GM12878 (cell line): ENCODE measurements at regions not wholly inside any gene's neighbourhood (a gene's known extent, or its start where the extent isn't known, plus 50 kb on each side); places are given as distances from the start of the nearest gene placed in this dataset.

Source experiments
- ATAC-seq: fragments of 200-7000 bp; cut with Tn5 transposase; 3 replicates; pipeline ENCODE4 v1.9.1; 2020; ENCODE audit warnings: mild to moderate bottlenecking, moderate library complexity
- BruUV-seq: library from RNA; stranded (reverse); fragments of 400-500 nt; replicated peaks from 2 replicates; lab custom pipeline; 2021; lab: Mats Ljungman, UMichigan
- CTCF ChIA-PET: fragments of 300-600 bp; sonication (Branson Sonifier 250); formaldehyde crosslinking; extraction: SDS; loops from one replicate; lab custom pipeline; 2021; ENCODE audit warnings: inconsistent platforms; lab: Yijun Ruan, JAX
- POLR2A ChIA-PET: fragments of 350-600 bp; formaldehyde crosslinking; extraction: SDS; loops from one replicate; lab custom pipeline; 2021; ENCODE audit warnings: inconsistent platforms; lab: Charles Lee
- RAD21 ChIA-PET: fragments of 300-600 bp; sonication (Branson Sonifier 250); formaldehyde crosslinking; loops from one replicate; lab custom pipeline; 2023; ENCODE audit warnings: antibody characterized with exemption; ENCODE audit not compliant: unreplicated experiment; lab: Charles Lee
- SMC1A ChIA-PET: fragments of 300-600 bp; sonication (Branson Sonifier 250); formaldehyde crosslinking; loops from one replicate; lab custom pipeline; 2023; ENCODE audit not compliant: unreplicated experiment, uncharacterized antibody; lab: Charles Lee
- DNase-seq: peaks from one replicate; pipeline ENCODE4 v3.0.0-alpha.2; 2011; ENCODE audit warnings: low read depth, low spot score
- FAIRE-seq: peaks from 3 replicates; lab custom pipeline; 2011; peaks lifted over from hg19 to GRCh38; lab: Jason Lieb, UNC
- H2AFZ ChIP-seq: 2 replicates; pipeline ENCODE4 v1.6.0; 2011; ENCODE audit warnings: low read depth, low read length, control low read depth; ENCODE audit not compliant: control insufficient read depth
- H3K27ac ChIP-seq: 2 replicates; pipeline ENCODE4 v1.5.1; 2011; ENCODE audit warnings: control low read depth; ENCODE audit not compliant: control insufficient read depth, insufficient read depth
- H3K27me3 ChIP-seq, 2 experiments: replicated peaks in 1 of 2; 2 replicates each; pipeline versions ENCODE4 v1.6.0 to v1.6.1; 2011; ENCODE audit warnings: low read length in 1 of 2; ENCODE audit not compliant: control insufficient read depth in 2 of 2, insufficient read depth in 2 of 2
- H3K36me3 ChIP-seq, 2 experiments: 2 replicates each; pipeline ENCODE4 v1.5.1; 2011; ENCODE audit warnings: low read length in 1 of 2; ENCODE audit not compliant: control insufficient read depth in 2 of 2, insufficient read depth in 2 of 2
- H3K4me1 ChIP-seq: 2 replicates; pipeline ENCODE4 v1.6.1; 2011; ENCODE audit warnings: mild to moderate bottlenecking, low read length, moderate library complexity, mixed read lengths; ENCODE audit not compliant: control insufficient read depth, insufficient read depth
- H3K4me2 ChIP-seq: 2 replicates; pipeline ENCODE4 v1.6.0; 2011; ENCODE audit warnings: control low read depth; ENCODE audit not compliant: control insufficient read depth, insufficient read depth
- H3K4me3 ChIP-seq: fragments of 200-600 bp; sonication (generic); 2 replicates; pipeline ENCODE4 v1.5.1; 2016
- H3K79me2 ChIP-seq: 2 replicates; pipeline ENCODE4 v1.6.0; 2011; ENCODE audit warnings: low read length; ENCODE audit not compliant: control insufficient read depth, insufficient read depth
- H3K9ac ChIP-seq: 2 replicates; pipeline ENCODE4 v1.8.0; 2011; ENCODE audit warnings: low read length, control low read depth, mixed read lengths; ENCODE audit not compliant: control insufficient read depth, insufficient read depth
- H3K9me3 ChIP-seq: replicated peaks from 3 replicates; pipeline ENCODE4 v1.5.1; 2011; ENCODE audit warnings: mild to moderate bottlenecking, low read length; ENCODE audit not compliant: control insufficient read depth, insufficient read depth
- H4K20me1 ChIP-seq: 2 replicates; pipeline ENCODE4 v1.6.0; 2011; ENCODE audit not compliant: control insufficient read depth, insufficient read depth
- JUNB ChIP-seq: IDR thresholded peaks from 2 replicates; pipeline ENCODE4 v1.6.1; 2016; ENCODE audit warnings: antibody characterized with exemption, mild to moderate bottlenecking
- RBBP5 ChIP-seq: fragments of 200-600 bp; sonication (generic); conservative IDR thresholded peaks from 2 replicates; pipeline ENCODE4 v1.6.1; 2016
- WRNIP1 ChIP-seq: IDR thresholded peaks from 2 replicates; pipeline ENCODE4 v1.6.1; 2011; ENCODE audit warnings: low read depth, low read length, improper control_type of control experiment, borderline replicate concordance
- ZBTB40 ChIP-seq: fragments of 450-650 bp; IDR thresholded peaks from 2 replicates; pipeline ENCODE4 v1.6.1; 2016; ENCODE audit warnings: mild to moderate bottlenecking, moderate library complexity, borderline replicate concordance
- WGBS: methylation state at CpG from one replicate; pipeline ENCODE4 v1.1.6; 2016; ENCODE audit warnings: low lambda C conversion rate; ENCODE audit not compliant: insufficient replicate concordance, insufficient coverage; ENCODE audit errors: missing lambda C conversion rate; 5-methylcytosine and 5-hydroxymethylcytosine counted together
- in situ Hi-C: fragments of 300-500 bp; cut with MboI; formaldehyde crosslinking; loops from 9 replicates; pipeline ENCODE4 v1.14.3; 2018; ENCODE audit warnings: mixed read lengths
- intact Hi-C: fragments of 100-400 bp; cut with micrococcal nuclease; formaldehyde crosslinking; loops from one replicate; pipeline ENCODE4 v1.14.2; 2022; ENCODE audit not compliant: unreplicated experiment

GRCh38 chr22:47772864-47773263 lies 1010.4 kb downstream of the TBC1D22A start:
- DNase-seq: no peak
- no peak for TF ChIP-seq WRNIP1
- TF ChIP-seq JUNB: no peak
- TF ChIP-seq ZBTB40: no peak
- no peak for TF ChIP-seq RBBP5
- TF ChIP-seq, all 136 proteins: peak for 0
- H3K9ac ChIP-seq: no peak overlapping the region
- 30% methylated on average over 3 of the region's 3 CpGs for WGBS
- in situ Hi-C loops: no loop called here
- ATAC-seq (no peak), FAIRE-seq (no peak)
- H3K4me1 ChIP-seq: no peaks in the 10 kb centered on the region
- CTCF ChIA-PET: no interaction called here
- no peak overlapping the region for H3K4me2 ChIP-seq
- intact Hi-C loops: no loop called here
- H3K27me3 ChIP-seq: no peaks in the 10 kb centered on the region
- no TSS peak for BruUV-seq
- RAD21 ChIA-PET: no interaction called here
- H3K9me3 ChIP-seq: no peaks in the 10 kb centered on the region
- H2AFZ ChIP-seq: no peak overlapping the region
- H3K4me3 ChIP-seq: no peak overlapping the region
- no peaks in the 10 kb centered on the region for H4K20me1 ChIP-seq
- no peaks in the 10 kb centered on the region for H3K79me2 ChIP-seq
- SMC1A ChIA-PET: interaction anchor here (0.5 kb wide), 1 partner anchor 167 kb away, joined by 3 read pairs; no protein-coding TSS in a partner anchor
- H3K27ac ChIP-seq: no peak overlapping the region
- no peaks in the 10 kb centered on the region for H3K36me3 ChIP-seq
- POLR2A ChIA-PET: no interaction called here
